ENCODE measurements at regions not wholly inside any gene's neighbourhood (a gene's known extent, or its start where the extent isn't known, plus 50 kb on each side); places are given as distances from the start of the nearest gene placed in this dataset.

DNA sequence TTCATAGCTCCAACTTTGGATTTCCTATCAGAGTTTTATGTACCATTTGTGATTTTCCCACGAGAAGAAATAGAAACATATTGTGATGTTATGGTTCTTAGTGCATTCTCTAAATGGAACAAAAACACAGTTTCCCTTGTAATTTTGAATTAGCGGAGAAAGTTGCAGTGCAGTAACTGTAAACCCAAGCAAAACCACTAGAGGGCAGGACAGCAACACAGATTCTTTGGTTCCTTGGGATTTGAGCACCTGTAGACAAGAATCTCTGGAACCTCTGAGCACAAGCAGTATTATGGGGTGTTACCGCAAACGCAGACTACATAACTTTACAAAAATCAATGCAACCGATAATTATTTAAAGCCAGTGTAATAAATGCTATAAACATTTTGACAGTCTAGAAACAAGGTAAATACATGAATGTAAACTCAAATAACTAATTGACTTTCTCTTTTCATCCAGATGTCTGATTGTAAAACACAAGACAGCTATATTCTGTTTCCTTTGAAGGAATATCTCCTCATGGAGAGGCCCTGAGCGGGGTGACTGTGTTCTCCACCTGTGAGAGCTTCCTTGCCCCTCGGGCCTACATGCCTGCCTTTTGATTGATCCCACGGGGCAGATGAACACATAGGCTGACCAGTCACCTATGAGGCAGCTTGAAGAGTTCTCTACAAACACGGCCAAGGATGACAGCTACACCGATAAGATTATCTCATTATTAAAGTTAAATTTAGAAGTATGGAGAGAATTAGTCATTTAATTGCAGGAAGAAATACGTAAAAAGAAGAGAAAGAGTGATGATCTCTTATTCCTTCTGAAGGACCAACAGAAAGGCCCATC, 67.5 kb upstream of the COL21A1 start:
- TF ChIP-seq GATA3 (IDR thresholded peaks at IDR 0.05; ENCODE audit: low read depth, low read length) (no peak), GATA2 (IDR thresholded peaks at IDR 0.05; ENCODE audit: low read depth, low read length) (no peak)
